HCT116 (cell line): ENCODE measurements at regions not wholly inside any gene's neighbourhood (a gene's known extent, or its start where the extent isn't known, plus 50 kb on each side); places are given as distances from the start of the nearest gene placed in this dataset.

Experiments used
- ATAC-seq: fragments of 200-7000 bp; cut with Tn5 transposase; 2 replicates; pipeline ENCODE4 v1.9.1; 2020; ENCODE audit warnings: mild to moderate bottlenecking, moderate library complexity
- BruUV-seq: library from RNA; stranded (reverse); fragments of 400-500 nt; replicated peaks from 2 replicates; lab custom pipeline; 2021; lab: Mats Ljungman, UMichigan
- CTCF ChIA-PET: fragments of 300-600 bp; sonication (Branson Sonifier 250); formaldehyde crosslinking; loops from one replicate; lab custom pipeline; 2021; ENCODE audit warnings: antibody characterized with exemption; lab: Charles Lee
- POLR2A ChIA-PET: fragments of 300-600, 350-600 bp; sonication (Branson Sonifier 250); formaldehyde crosslinking; loops from one replicate; lab custom pipeline; 2021; ENCODE audit warnings: antibody characterized with exemption; lab: Charles Lee
- RAD21 ChIA-PET, 2 experiments: fragments of 300-600 bp; sonication (Branson Sonifier 250); formaldehyde crosslinking; loops; one replicate each; lab custom pipeline; 2023; ENCODE audit warnings: low total read pairs in 2 of 2; ENCODE audit not compliant: uncharacterized antibody in 2 of 2, unreplicated experiment in 2 of 2, low non-redundant PET in 1 of 2; lab: Charles Lee
- DNase-seq: peaks from one replicate; pipeline ENCODE4 v3.0.0-alpha.2; 2010; ENCODE audit warnings: low read depth, low spot score
- H2AFZ ChIP-seq: fragments of 200-600 bp; shearing (Covaris generic), sonication (generic); 2 replicates; pipeline ENCODE4 v1.6.1; 2017; ENCODE audit warnings: low read depth, mixed run types, mixed read lengths, antibody characterized with exemption, low read length; ENCODE audit not compliant: poor library complexity, severe bottlenecking
- H3K27ac ChIP-seq: 2 replicates; pipeline ENCODE4 v1.5.1; 2012; ENCODE audit warnings: low read depth, low read length
- H3K27me3 ChIP-seq: fragments of 200-600 bp; sonication (generic); 2 replicates; pipeline ENCODE4 v1.6.1; 2016; ENCODE audit warnings: mixed run types, low read length, mixed read lengths; ENCODE audit not compliant: insufficient read depth
- H3K36me3 ChIP-seq, 2 experiments: fragments of 200-500 bp in 1 of 2; fragments of 200-600 bp in 1 of 2; sonication (Bioruptor generic) in 1 of 2; sonication (generic) in 1 of 2; 2 replicates each; pipeline versions ENCODE4 v1.5.1 to v1.6.1; 2014 to 2016; ENCODE audit warnings: low read length in 2 of 2, inconsistent platforms in 1 of 2, mixed read lengths in 1 of 2, mixed run types in 1 of 2; ENCODE audit not compliant: insufficient read depth in 2 of 2, control insufficient read depth in 1 of 2
- H3K4me1 ChIP-seq, 2 experiments: fragments of 200-600 bp in 1 of 2; sonication (generic) in 1 of 2; 2 replicates each; pipeline versions ENCODE4 v1.5.1 to v1.6.1; 2012 to 2017; ENCODE audit warnings: low read length in 2 of 2, inconsistent platforms in 1 of 2, mild to moderate bottlenecking in 1 of 2, mixed read lengths in 1 of 2, mixed run types in 1 of 2, moderate library complexity in 1 of 2; ENCODE audit not compliant: insufficient read depth in 2 of 2, control insufficient read depth in 1 of 2
- H3K4me2 ChIP-seq: fragments of 200-600 bp; sonication (generic); 2 replicates; pipeline ENCODE4 v1.6.1; 2017; ENCODE audit warnings: mixed run types, low read length, mixed read lengths
- H3K4me3 ChIP-seq, 2 experiments: fragments of 200-600 bp in 1 of 2; sonication (generic) in 1 of 2; replicated peaks in 1 of 2; 2 replicates each; pipeline ENCODE4 v1.5.1; 2011 to 2016; ENCODE audit warnings: low read length in 2 of 2, control low read depth in 1 of 2, low read depth in 1 of 2, mild to moderate bottlenecking in 1 of 2, mixed read lengths in 1 of 2, mixed run types in 1 of 2
- H3K79me2 ChIP-seq: fragments of 200-600 bp; sonication (generic); 2 replicates; pipeline ENCODE4 v1.6.1; 2017; ENCODE audit warnings: mild to moderate bottlenecking, mixed run types, low read length, moderate library complexity, mixed read lengths; ENCODE audit not compliant: insufficient read depth
- H3K9ac ChIP-seq: fragments of 200-600 bp; sonication (generic); 2 replicates; pipeline ENCODE4 v1.6.1; 2016; ENCODE audit warnings: low read length, mixed read lengths
- H3K9me2 ChIP-seq: fragments of 200-600 bp; sonication (generic), shearing (Covaris generic); 2 replicates; pipeline ENCODE4 v1.6.1; 2017; ENCODE audit warnings: mixed run types, mild to moderate bottlenecking, moderate library complexity; ENCODE audit not compliant: insufficient read depth
- H3K9me3 ChIP-seq, 2 experiments: fragments of 200-500 bp in 1 of 2; fragments of 200-600 bp in 1 of 2; sonication (Bioruptor generic) in 1 of 2; sonication (generic) in 1 of 2; 2 replicates each; pipeline ENCODE4 v1.6.1; 2014 to 2017; ENCODE audit warnings: low read length in 2 of 2, mixed read lengths in 2 of 2, inconsistent platforms in 1 of 2, low read depth in 1 of 2, mild to moderate bottlenecking in 1 of 2, mixed run types in 1 of 2, moderate library complexity in 1 of 2; ENCODE audit not compliant: control insufficient read depth in 1 of 2, insufficient read depth in 1 of 2
- H4K20me1 ChIP-seq: fragments of 200-600 bp; sonication (generic), shearing (Covaris generic); 2 replicates; pipeline ENCODE4 v1.6.1; 2017; ENCODE audit warnings: mixed run types, mild to moderate bottlenecking, moderate library complexity; ENCODE audit not compliant: insufficient read depth
- CBX3 ChIP-seq: IDR thresholded peaks from 2 replicates; pipeline ENCODE4 v1.6.1; 2012; ENCODE audit warnings: low read depth
- CEBPB ChIP-seq: IDR thresholded peaks from 2 replicates; pipeline ENCODE4 v1.6.1; 2012; ENCODE audit warnings: low read depth
- EGR1 ChIP-seq: IDR thresholded peaks from 2 replicates; pipeline ENCODE4 v1.6.1; 2012; ENCODE audit warnings: low read depth
- EZH2 ChIP-seq: fragments of 200-600 bp; sonication (generic); IDR thresholded peaks from 2 replicates; pipeline ENCODE4 v1.6.1; 2017; ENCODE audit warnings: antibody characterized with exemption, mixed run types
- EZH2phosphoT487 ChIP-seq: fragments of 200-600 bp; IDR thresholded peaks from 2 replicates; pipeline ENCODE4 v1.6.1; 2018; ENCODE audit warnings: antibody characterized with exemption, borderline replicate concordance
- FOSL1 ChIP-seq: IDR thresholded peaks from 2 replicates; pipeline ENCODE4 v1.6.1; 2012; ENCODE audit warnings: low read depth
- JUND ChIP-seq: IDR thresholded peaks from 2 replicates; pipeline ENCODE4 v1.6.1; 2012
- POLR2AphosphoS5 ChIP-seq: IDR thresholded peaks from 2 replicates; pipeline ENCODE4 v1.6.1; 2011; ENCODE audit warnings: mild to moderate bottlenecking, low read depth, low read length, moderate library complexity
- RAD21 ChIP-seq: IDR thresholded peaks from 2 replicates; pipeline ENCODE4 v1.6.1; 2012; ENCODE audit warnings: low read depth, mild to moderate bottlenecking
- SIN3A ChIP-seq: IDR thresholded peaks from 2 replicates; pipeline ENCODE4 v1.6.1; 2012; ENCODE audit warnings: low read depth
- SP1 ChIP-seq: IDR thresholded peaks from 2 replicates; pipeline ENCODE4 v1.6.1; 2012; ENCODE audit warnings: low read depth
- TCF7L2 ChIP-seq: IDR thresholded peaks from 2 replicates; pipeline ENCODE4 v1.7.0; 2011; ENCODE audit warnings: borderline replicate concordance, inconsistent platforms; ENCODE audit not compliant: insufficient read depth, insufficient read length; ENCODE audit errors: extremely low read depth
- ZFX ChIP-seq: fragments of 450-650 bp; IDR thresholded peaks from 2 replicates; pipeline ENCODE4 v1.6.1; 2017
- intact Hi-C: fragments of 100-400 bp; cut with micrococcal nuclease; formaldehyde crosslinking; loops from 2 replicates; pipeline ENCODE4 v1.10.0; 2022
- TF ChIP-seq, protein P1 (sequence below): IDR thresholded peaks from 2 replicates; pipeline ENCODE4 v1.6.1; 2012
- TF ChIP-seq, protein P2 (sequence below): IDR thresholded peaks from 2 replicates; pipeline ENCODE4 v1.6.1; 2012; ENCODE audit warnings: low read depth
- TF ChIP-seq, protein P3 (sequence below): IDR thresholded peaks from 2 replicates; pipeline ENCODE4 v1.6.1; 2012
- TF ChIP-seq, protein P4 (sequence below), 3 experiments: fragments of 200-600 bp in 1 of 3; sonication (generic) in 1 of 3; IDR thresholded peaks in 2 of 3; conservative IDR thresholded peaks in 1 of 3; 2 replicates each; pipeline ENCODE4 v1.5.1; 2012 to 2017; ENCODE audit warnings: low read depth in 2 of 3, low read length in 2 of 3, antibody characterized with exemption in 1 of 3, borderline replicate concordance in 1 of 3, control low read depth in 1 of 3, mild to moderate bottlenecking in 1 of 3, mixed read lengths in 1 of 3, mixed run types in 1 of 3, moderate library complexity in 1 of 3; ENCODE audit not compliant: insufficient read depth in 1 of 3

DNA sequence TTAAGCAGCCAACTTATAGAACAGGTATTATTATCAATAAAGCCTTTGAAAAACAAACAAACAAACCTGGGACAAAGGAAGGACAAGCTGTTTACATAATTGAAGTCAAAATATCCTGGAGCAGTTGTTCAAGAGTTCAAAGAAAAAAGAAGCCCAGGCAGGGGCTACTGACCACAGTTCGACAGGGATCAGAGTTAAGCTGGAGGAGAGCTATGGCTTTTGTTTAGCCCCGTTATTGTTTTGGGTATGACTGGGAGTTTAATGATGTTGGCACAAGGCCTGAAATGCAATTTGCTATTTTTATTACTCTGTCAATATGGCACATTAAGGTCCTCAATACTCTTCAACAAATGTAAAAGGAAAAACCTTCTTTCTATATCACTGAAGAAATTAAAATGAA is 624.4 kb upstream of the KLHL1 start:
- Histone ChIP-seq H3K27me3 (no peaks in the 10 kb centered on the region), H3K9me2 (no peaks in the 10 kb centered on the region), H3K79me2 (no peaks in the 10 kb centered on the region), H4K20me1 (no peaks in the 10 kb centered on the region), H3K27ac (no peak overlapping the region), H3K4me2 (no peak overlapping the region), H3K4me1 (no peaks in the 10 kb centered on the region), H3K9me3 (no peaks in the 10 kb centered on the region), H3K9ac (no peak overlapping the region), H3K4me3 (no peak overlapping the region), H3K36me3 (no peaks in the 10 kb centered on the region), H2AFZ (no peak overlapping the region)
- BruUV-seq: no TSS peak
- no peak for TF ChIP-seq CBX3
- TF ChIP-seq EZH2: no peak
- TF ChIP-seq, protein P1, sequence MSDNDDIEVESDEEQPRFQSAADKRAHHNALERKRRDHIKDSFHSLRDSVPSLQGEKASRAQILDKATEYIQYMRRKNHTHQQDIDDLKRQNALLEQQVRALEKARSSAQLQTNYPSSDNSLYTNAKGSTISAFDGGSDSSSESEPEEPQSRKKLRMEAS: no peak
- TF ChIP-seq JUND: no peak
- no peak for TF ChIP-seq SP1
- TF ChIP-seq FOSL1: no peak
- no peak for TF ChIP-seq EZH2phosphoT487
- TF ChIP-seq EGR1: no peak
- ATAC-seq (no peak), DNase-seq (no peak)
- POLR2A ChIA-PET: no interaction called here
- CTCF ChIA-PET: no interaction called here
- RAD21 ChIA-PET: no interaction called here
- intact Hi-C loops: no loop called here

DNA sequence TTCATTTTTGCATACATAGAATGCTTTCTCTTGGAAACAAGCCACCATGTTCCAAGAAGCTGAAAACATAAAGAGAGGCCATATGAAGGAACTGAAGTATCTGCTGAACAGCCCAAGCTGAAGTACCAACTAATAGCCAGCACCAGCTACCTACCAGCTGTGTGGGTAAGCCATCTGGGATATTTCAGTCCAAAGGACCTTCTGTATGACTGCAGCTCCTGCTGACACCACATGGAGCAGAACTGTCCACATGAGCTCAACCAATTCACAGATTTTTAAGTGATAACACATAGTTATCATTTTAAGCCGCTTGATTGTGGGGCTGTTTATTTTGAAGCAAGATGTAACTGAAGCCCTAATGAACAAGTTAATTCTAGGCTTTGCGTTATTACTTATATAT is 621.1 kb upstream of the KLHL1 start:
- Histone ChIP-seq H3K27me3 (no peaks in the 10 kb centered on the region), H3K9me2 (no peaks in the 10 kb centered on the region), H3K4me3 (no peak overlapping the region), H2AFZ (no peak overlapping the region), H3K27ac (no peak overlapping the region), H4K20me1 (no peaks in the 10 kb centered on the region), H3K9me3 (no peaks in the 10 kb centered on the region), H3K4me2 (no peak overlapping the region), H3K9ac (no peak overlapping the region), H3K79me2 (no peaks in the 10 kb centered on the region), H3K4me1 (no peaks in the 10 kb centered on the region), H3K36me3 (no peaks in the 10 kb centered on the region)
- ATAC-seq (no peak), DNase-seq (no peak)
- RAD21 ChIA-PET: no interaction called here
- CTCF ChIA-PET: no interaction called here
- intact Hi-C loops: loop anchor here (10.0 kb wide), 1 partner anchor 485 kb away; no protein-coding TSS in a partner anchor
- POLR2A ChIA-PET: no interaction called here
- TF ChIP-seq FOSL1: no peak
- TF ChIP-seq POLR2AphosphoS5: no peak
- no peak for TF ChIP-seq EZH2phosphoT487
- TF ChIP-seq, protein P2, sequence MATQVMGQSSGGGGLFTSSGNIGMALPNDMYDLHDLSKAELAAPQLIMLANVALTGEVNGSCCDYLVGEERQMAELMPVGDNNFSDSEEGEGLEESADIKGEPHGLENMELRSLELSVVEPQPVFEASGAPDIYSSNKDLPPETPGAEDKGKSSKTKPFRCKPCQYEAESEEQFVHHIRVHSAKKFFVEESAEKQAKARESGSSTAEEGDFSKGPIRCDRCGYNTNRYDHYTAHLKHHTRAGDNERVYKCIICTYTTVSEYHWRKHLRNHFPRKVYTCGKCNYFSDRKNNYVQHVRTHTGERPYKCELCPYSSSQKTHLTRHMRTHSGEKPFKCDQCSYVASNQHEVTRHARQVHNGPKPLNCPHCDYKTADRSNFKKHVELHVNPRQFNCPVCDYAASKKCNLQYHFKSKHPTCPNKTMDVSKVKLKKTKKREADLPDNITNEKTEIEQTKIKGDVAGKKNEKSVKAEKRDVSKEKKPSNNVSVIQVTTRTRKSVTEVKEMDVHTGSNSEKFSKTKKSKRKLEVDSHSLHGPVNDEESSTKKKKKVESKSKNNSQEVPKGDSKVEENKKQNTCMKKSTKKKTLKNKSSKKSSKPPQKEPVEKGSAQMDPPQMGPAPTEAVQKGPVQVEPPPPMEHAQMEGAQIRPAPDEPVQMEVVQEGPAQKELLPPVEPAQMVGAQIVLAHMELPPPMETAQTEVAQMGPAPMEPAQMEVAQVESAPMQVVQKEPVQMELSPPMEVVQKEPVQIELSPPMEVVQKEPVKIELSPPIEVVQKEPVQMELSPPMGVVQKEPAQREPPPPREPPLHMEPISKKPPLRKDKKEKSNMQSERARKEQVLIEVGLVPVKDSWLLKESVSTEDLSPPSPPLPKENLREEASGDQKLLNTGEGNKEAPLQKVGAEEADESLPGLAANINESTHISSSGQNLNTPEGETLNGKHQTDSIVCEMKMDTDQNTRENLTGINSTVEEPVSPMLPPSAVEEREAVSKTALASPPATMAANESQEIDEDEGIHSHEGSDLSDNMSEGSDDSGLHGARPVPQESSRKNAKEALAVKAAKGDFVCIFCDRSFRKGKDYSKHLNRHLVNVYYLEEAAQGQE: no peak
- TF ChIP-seq CEBPB: no peak
- no peak for TF ChIP-seq ZFX
- TF ChIP-seq, protein P3, sequence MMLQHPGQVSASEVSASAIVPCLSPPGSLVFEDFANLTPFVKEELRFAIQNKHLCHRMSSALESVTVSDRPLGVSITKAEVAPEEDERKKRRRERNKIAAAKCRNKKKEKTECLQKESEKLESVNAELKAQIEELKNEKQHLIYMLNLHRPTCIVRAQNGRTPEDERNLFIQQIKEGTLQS: no peak
- TF ChIP-seq, protein P1: no peak
- TF ChIP-seq SP1: no peak
- TF ChIP-seq SIN3A: no peak
- no peak for TF ChIP-seq RAD21
- TF ChIP-seq JUND: no peak
- TF ChIP-seq TCF7L2: no peak
- TF ChIP-seq, protein P4, sequence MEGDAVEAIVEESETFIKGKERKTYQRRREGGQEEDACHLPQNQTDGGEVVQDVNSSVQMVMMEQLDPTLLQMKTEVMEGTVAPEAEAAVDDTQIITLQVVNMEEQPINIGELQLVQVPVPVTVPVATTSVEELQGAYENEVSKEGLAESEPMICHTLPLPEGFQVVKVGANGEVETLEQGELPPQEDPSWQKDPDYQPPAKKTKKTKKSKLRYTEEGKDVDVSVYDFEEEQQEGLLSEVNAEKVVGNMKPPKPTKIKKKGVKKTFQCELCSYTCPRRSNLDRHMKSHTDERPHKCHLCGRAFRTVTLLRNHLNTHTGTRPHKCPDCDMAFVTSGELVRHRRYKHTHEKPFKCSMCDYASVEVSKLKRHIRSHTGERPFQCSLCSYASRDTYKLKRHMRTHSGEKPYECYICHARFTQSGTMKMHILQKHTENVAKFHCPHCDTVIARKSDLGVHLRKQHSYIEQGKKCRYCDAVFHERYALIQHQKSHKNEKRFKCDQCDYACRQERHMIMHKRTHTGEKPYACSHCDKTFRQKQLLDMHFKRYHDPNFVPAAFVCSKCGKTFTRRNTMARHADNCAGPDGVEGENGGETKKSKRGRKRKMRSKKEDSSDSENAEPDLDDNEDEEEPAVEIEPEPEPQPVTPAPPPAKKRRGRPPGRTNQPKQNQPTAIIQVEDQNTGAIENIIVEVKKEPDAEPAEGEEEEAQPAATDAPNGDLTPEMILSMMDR (IDR thresholded peaks at IDR 0.05 in 2 of 3, conservative IDR thresholded peaks at IDR 0.05 in 1 of 3; ENCODE audit: borderline replicate concordance in 1 of 3, insufficient read depth in 1 of 3, low read depth in 2 of 3, low read length in 2 of 3): no peak
- no TSS peak for BruUV-seq
